AML-193 (cell line): ENCODE measurements at regions not wholly inside any gene's neighbourhood (a gene's known extent, or its start where the extent isn't known, plus 50 kb on each side); places are given as distances from the start of the nearest gene placed in this dataset.

Experiments used
- DNase-seq, 2 experiments: peaks; one replicate each; lab custom pipeline; 2025; lab: John Stamatoyannopoulos, UW

GRCh38 chr1:166221316-166221715 lies 54.5 kb upstream of the FAM78B start:
- DNase-seq = no peak

DNA sequence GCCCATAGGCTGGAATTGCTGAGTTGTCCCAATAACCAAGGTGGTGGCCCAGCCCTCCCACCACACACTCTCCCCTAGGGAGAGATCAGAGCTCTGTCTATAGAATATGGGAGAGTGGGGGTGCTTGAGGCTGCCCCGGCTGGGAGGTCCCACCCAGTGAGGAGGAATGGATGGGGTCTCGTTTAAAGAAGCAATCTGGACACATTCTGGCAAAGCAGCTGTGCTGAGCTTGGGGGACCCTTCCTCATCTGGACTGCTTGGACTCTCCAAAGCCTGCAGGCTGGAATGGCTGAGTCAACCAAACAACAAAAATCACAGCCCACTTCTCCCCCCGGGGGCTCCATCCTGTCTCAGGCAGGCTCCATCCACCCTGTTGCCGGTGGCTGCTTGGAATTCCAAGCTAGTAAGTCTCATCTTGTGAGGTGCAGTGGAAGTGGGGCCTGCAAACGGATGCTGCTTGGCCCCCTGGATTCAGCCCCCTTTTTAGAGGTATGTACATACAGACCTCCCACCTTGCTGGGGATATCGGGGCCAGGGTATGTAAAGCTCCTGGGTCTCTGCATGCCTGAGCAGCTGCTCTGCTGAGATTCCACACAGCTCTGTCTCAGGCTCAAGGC lies 67.1 kb upstream of the FAM78B start:
- no peak for DNase-seq

DNA sequence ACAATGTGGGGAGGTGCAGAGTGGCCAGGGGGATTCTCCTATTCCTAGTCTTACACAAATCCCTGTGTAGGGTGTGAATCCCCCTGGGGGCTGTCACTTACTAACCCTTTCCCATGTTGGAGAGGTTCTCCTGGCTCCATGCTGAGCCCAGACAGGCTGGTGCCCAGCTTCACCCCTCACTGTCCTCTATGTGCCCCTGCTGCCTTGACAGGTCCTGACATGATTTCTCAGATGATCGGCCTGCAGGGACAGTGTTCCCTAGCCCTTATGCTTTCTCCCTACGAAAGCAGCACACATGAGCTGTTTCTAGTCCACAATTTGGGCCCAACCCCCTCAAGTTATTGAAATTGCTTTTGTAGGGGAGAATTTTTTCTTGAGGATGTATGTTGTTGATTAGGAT lies 68.9 kb upstream of the FAM78B start:
- no peak for DNase-seq

DNA sequence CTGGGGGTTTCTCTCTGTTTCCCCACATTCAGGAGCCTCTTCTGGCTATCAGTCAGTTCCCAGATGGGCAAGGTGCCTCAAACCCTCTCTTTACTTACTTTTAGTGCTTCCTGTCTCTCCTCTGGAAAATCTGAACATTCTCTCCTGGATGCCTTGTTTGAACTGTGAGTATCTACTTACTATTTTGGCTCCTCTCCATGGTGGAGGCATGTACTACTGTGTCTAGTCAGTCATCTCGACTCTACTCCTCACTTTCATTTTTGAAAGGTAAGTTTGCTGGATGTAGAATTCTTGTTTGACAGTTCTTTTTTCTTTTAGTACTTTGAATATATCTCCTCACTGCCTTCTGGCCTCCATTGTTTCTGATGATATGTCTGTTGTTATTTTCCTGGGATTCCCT lies 70.9 kb upstream of the FAM78B start:
- no peak for DNase-seq

DNA sequence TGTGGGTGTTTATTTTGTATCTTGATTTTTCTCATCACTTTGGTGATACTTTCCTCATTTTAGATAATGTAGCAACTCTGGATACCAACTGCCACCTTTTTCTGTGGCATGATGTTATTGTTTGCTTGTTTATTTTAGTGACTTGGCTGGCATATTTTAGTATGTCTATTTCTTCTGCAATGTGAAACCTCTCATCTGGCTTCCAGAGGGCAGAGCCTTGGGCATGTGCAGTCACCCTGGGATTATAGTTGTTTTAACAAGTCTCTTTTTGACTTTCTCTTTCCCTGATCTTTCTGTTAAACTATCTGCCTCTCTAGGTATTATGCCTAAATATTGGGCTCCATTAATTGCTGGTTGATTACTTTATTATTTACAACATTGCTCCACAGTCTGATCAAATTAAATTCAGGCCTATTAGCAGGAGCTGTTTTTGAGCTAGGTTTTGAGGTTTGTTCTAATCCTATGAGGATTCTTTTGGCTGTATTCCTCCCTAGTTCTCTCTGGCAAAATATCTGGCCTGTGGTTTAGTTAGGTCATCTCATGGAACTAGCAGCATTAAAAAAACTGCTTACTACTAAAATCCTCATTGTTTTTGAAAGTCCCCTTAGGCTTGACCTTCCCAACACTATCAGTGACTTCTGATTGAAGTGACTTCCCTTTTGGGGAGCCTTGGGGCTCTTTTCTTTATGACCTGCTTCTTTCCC lies 86.4 kb upstream of the FAM78B start:
- DNase-seq = no peak

GRCh38 chr1:166258017-166258416 lies 91.2 kb upstream of the FAM78B start:
- no peak for DNase-seq

DNA sequence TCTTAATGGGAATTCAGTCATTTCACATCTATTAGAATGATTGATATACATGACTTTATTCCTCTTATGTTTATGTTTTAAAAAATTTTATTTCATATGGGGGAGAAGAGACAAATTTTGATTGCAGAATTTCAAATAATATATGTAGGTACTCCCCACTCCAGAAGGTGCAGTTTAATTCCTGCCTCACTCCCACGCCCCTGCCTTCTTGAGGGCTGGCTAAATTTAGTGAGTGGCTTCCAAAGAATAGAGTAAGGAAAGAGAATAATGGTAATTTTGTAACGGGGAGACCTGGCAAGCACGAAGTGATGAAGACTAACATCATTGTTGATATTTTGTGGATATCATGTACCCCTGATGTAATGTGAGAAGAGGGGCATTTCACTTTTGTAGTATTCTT lies 94.7 kb upstream of the FAM78B start:
- no peak for DNase-seq

- no peak for DNase-seq
Observed at GRCh38 chr1:166270476-166271150, 103.8 kb upstream of the FAM78B start.

DNA sequence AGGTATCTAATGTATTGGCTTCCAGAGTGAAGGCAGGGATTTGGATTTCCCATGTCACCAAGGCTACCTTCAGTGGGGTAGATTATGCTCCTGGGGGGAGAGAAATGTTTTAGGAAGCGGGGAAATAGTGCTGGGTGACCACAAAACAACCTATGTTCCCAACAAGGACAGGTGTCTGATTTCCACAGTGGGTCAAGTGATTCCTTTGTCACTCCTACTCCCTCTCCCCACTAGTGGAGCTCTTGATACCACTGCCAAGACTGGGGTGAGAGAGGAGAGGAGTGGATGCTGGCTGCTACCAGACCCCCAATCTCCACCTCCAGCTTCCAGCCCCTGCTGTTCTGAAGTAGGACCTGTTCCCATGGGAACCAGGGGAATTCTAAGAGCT lies 104.3 kb upstream of the FAM78B start:
- DNase-seq = no peak

DNA sequence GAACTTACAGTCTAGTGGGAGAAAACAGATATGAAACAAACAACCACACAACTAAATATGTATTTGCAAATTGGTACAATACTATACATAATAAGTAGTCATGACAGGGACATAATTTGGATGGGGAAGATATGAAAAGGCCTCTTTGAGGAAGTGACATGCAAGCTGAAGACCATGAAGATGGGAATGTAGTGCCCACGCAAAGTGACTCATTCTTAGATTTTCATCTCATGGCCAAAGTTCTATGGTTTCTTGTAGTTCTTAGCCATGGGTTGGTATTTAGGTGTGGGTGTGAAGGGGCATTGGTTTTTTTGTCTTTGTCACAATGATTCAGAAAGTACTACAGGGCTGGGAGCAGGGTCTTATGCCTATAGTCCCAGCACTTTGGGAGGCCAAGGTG lies 105.4 kb upstream of the FAM78B start:
- DNase-seq = no peak

DNA sequence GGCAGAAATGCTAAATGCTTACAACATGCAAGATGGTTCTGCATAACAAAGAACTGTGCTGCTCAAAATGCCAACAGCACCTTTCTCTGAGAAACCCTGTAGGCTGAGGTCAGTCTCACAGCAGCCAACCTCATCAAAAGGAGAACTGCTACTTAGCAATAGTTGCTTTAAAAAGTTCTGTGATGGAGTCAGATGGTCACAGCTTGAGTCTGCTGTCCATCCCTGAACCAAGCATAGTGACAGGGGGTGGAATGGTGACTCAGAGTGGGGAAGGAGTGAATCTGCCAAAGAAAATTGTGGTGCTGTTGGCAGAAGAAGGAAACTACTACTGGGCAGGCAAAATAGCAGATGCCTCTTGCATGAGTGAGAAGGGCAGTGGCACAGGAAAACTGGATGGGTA lies 106.0 kb upstream of the FAM78B start:
- no peak for DNase-seq

DNA sequence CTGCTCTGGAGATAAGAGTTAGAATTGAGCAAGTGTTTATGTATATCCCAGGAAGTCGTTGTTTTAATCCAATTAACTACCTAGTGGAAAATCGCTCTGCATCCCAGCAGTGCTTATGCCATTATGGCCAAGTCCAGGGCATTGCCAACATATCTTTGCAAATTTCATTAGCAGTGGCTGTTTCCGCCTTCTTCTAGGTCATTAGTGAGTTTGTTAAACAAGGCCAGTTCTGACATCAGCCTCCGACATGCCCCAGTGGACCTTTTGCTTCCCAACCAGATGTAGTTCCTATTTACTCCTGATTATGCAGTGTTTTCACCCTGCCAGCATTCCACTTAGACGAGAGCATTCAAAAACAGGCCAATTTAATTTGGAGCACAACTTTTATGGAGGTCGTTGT lies 106.8 kb upstream of the FAM78B start:
- DNase-seq = no peak

GRCh38 chr1:166282391-166283137 lies 115.8 kb upstream of the FAM78B start:
- DNase-seq = no peak

GRCh38 chr1:166283190-166283589 lies 116.4 kb upstream of the FAM78B start:
- DNase-seq = no peak

GRCh38 chr1:166283600-166283999 lies 116.8 kb upstream of the FAM78B start:
- DNase-seq = no peak

- no peak for DNase-seq
Observed at GRCh38 chr1:166289309-166290050, 122.7 kb upstream of the FAM78B start.

GRCh38 chr1:166295656-166296055 lies 128.9 kb upstream of the FAM78B start:
- DNase-seq = no peak

DNA sequence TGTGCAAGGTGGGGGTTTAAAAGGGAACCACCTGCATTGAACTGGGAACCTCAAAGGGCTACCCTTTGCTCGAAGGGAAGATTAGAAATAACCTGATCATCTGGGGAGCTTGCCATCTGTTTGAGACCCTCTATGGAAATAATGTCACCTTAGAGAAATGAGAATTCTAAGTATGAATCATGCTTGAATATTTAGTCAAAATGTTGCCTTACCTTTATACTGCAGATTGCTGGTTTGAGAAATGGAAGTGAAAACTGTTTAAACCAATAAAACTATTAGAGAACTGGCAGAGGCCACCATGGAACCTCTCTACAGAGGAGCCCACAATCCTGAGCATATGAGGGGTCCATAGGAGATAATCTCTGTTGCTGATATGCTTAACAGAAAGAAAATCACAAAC lies 131.2 kb upstream of the FAM78B start:
- no peak for DNase-seq

DNA sequence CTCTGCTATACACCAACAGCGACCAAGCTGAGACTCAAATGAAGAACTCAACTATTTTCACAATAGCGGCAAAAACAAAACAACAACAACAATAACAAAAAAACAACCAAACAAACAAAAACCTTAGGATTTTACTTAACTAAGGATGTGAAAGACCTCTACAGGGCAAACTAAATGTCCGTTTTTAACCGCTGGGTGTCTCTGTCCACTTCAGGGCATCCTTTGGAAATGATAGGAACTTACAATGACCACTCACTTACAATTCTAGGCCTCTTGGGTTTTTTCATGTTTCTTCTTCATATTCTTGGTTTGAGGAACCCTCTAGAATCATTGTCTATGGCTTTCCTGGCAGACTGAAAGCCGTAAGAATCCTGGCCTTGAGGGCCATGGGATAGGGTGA lies 134.0 kb upstream of the FAM78B start:
- DNase-seq = no peak

DNA sequence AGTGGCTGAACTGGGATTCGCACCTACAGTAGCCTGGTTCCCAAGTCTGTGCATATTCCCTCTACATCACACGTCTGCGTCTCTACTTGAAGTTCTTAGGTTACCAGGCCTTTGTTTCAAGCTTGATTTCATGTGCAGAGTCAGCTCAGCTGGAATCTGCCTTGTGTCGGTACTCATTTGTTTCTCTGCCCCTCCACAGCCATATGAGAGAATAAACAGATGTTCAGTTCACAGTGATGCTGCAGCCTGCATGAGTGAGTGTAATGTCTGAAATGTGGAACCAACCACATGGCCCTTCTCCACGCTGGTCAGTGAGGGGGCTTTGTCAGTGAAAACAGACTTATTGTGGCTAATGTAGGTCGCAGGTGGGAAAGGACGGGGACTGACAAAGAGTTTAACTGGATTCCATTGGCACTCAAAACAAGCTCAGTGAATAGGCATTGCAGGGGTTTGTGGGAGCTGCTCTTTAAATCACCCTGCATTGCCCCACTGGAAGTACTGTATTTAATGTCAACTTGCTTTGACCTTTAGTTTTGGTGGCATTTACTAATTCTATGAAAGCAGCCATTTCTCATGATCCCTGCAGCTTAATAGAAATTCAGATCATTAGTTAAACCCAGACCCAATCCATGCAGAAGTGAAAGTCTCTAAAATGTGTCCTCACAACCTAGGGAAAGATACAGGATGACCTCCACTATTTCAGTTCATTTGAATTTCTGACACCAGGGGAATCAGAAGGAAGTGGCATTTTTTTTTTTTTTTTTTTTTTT lies 136.4 kb upstream of the FAM78B start:
- no peak for DNase-seq

GRCh38 chr1:166304131-166304530 lies 137.3 kb upstream of the FAM78B start:
- no peak for DNase-seq
